GM10248 (cell line): ENCODE measurements at regions not wholly inside any gene's neighbourhood (a gene's known extent, or its start where the extent isn't known, plus 50 kb on each side); places are given as distances from the start of the nearest gene placed in this dataset.

ENCODE experiments used
- CTCF ChIA-PET: fragments of 300-600 bp; sonication (Branson Sonifier 250); formaldehyde crosslinking; extraction: SDS; loops from one replicate; lab custom pipeline; 2021; ENCODE audit warnings: antibody characterized with exemption; lab: Yijun Ruan, JAX
- POLR2A ChIA-PET: fragments of 350-650 bp; sonication (Branson Sonifier 250); formaldehyde crosslinking; extraction: SDS; loops from one replicate; lab custom pipeline; 2020; ENCODE audit warnings: antibody characterized with exemption; lab: Yijun Ruan, JAX
- DNase-seq: peaks from one replicate; pipeline ENCODE4 v3.0.0; 2012; ENCODE audit errors: extremely low spot score
- TF ChIP-seq, protein P1 (sequence below): IDR thresholded peaks from 2 replicates; pipeline ENCODE4 v1.5.1; 2012; ENCODE audit warnings: mild to moderate bottlenecking, low read depth; ENCODE audit errors: extremely low read depth, missing control alignments, control extremely low read depth

- CTCF ChIA-PET = no interaction called here
- POLR2A ChIA-PET = no interaction called here
- TF ChIP-seq, protein P1, sequence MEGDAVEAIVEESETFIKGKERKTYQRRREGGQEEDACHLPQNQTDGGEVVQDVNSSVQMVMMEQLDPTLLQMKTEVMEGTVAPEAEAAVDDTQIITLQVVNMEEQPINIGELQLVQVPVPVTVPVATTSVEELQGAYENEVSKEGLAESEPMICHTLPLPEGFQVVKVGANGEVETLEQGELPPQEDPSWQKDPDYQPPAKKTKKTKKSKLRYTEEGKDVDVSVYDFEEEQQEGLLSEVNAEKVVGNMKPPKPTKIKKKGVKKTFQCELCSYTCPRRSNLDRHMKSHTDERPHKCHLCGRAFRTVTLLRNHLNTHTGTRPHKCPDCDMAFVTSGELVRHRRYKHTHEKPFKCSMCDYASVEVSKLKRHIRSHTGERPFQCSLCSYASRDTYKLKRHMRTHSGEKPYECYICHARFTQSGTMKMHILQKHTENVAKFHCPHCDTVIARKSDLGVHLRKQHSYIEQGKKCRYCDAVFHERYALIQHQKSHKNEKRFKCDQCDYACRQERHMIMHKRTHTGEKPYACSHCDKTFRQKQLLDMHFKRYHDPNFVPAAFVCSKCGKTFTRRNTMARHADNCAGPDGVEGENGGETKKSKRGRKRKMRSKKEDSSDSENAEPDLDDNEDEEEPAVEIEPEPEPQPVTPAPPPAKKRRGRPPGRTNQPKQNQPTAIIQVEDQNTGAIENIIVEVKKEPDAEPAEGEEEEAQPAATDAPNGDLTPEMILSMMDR = no peak
- DNase-seq = no peak
These were observed 140.5 kb downstream of the MIAT start for GRCh38 chr22:26797910-26798309.

DNA sequence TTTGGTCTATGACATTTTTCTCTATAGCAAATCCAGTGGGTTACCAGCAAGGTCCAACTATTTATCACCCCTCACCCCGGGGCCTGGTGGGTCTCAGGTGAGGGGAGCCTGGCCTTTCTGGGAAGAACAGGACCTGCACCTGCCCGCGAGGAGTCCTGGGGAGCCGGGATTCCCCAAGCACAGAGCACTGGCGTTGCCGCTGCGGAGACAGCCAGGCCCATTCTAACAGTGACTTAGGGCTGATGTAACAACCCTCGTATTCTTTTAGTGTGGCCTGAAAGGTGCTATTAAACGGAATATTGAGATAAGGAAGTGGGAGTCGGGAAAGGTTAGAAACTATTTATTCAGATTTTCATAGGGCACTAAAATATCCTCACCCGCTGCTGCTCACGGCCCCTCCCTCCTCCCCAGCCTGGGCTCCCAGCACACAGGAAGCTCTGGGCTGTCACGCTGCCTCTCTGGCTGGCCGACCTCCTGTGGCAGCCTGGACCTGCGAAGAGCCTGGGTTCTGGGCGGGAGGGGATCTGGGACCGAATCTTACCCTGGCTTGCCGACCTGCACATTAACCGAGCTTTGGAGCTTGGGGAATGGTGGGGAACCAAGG is 141.2 kb downstream of the MIAT start:
- ChIA-PET CTCF (interaction anchor here (1.1 kb wide), 1 partner anchor 10 kb away, joined by 3 read pairs; no protein-coding TSS in a partner anchor), POLR2A (no interaction called here)
- TF ChIP-seq, protein P1 = no peak
- DNase-seq = no peak

GRCh38 chr22:26800858-26801257 is 143.5 kb downstream of the MIAT start:
- no peak for DNase-seq
- POLR2A ChIA-PET = no interaction called here
- CTCF ChIA-PET = interaction anchor here (1.0 kb wide), 1 partner anchor 48 kb away, joined by 3 read pairs; no protein-coding TSS in a partner anchor
- TF ChIP-seq, protein P1 = no peak

DNA sequence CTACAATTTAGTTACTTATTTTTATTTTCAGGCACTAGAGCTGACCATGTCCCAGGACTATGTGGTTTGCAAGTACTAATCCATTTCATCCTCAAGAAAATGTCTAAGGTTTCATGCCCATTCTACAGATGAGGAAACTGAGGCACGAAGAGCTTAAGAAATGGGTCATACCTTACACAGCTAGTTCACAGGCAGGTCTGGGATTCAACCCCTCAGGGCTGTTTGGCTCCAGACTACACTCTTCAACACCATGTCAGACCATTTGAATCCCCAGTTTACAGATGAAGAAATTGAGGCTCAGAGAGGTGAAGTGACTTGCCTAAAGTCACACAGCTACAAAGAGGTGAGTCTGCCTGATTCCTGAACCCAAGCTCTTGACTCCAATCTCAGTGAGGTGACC is 144.1 kb downstream of the MIAT start:
- ChIA-PET POLR2A (no interaction called here), CTCF (interaction anchor here (1.0 kb wide), 1 partner anchor 47 kb away, joined by 3 read pairs; no protein-coding TSS in a partner anchor)
- no peak for DNase-seq
- TF ChIP-seq, protein P1 = no peak

DNA sequence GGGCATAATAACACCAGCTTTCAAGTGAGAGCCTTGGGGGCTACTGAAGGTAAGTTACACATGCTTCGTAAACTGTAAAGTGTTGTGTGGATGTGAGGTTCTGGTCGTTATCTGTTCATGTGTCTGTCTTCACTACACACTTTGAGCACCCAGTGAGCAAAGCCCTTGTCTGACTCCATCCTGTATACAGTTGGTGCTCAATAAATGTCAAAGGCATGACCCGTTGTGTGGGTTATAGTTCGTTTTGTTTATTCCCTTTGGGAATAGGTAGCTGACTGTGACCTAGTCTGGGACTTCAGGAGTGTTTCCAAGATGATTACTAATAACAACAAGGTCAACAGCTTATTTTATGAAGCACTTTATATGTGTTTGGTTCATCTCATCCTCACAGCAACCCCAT is 146.9 kb downstream of the MIAT start:
- TF ChIP-seq, protein P1 = no peak
- ChIA-PET CTCF (interaction anchor here (1.0 kb wide), 1 partner anchor 24 kb away, joined by 3 read pairs; no protein-coding TSS in a partner anchor), POLR2A (no interaction called here)
- no peak for DNase-seq

DNA sequence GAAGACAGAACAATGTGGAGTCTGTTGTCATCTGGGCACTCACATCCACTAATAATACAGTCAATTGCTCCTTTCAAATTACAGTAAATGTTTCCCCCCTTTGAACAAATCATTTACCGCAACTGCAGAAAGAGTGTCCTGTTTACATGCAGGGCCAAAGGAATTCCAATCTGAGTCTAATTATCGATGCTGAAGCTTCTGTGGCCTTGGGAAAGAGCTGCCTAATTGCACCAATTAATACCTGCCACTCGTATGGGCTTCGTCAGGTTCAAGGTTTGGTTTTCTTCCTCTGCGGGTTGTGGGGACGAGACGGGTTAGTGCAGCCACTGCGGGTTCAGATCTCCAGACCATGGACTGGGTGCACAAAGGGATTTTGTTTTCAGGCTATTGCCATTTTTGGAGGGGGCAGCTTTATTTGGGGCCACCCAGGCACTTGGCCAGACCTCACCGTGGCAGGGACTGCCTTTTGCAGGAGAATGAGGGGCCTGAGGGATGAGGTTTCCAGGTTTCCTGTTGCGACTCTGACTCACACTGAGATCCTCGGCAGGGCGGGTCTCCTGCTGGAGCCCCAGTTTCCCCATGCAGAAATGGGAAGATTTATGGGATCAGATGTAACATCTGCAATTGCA is 147.6 kb downstream of the MIAT start:
- TF ChIP-seq, protein P1 = no peak
- CTCF ChIA-PET = interaction anchor here (1.0 kb wide), 1 partner anchor 23 kb away, joined by 3 read pairs; no protein-coding TSS in a partner anchor

More for the DNA sequence above, 147.6 kb downstream of the MIAT start:
- DNase-seq = no peak
- POLR2A ChIA-PET = no interaction called here
